Neural crest cell (in vitro differentiated cells): ENCODE measurements at regions not wholly inside any gene's neighbourhood (a gene's known extent, or its start where the extent isn't known, plus 50 kb on each side); places are given as distances from the start of the nearest gene placed in this dataset.

Source experiments
- DNase-seq: peaks from one replicate; pipeline ENCODE4 v3.0.0; 2021; ENCODE audit warnings: low read depth, mixed read lengths, low spot score
- H3K27ac Mint-ChIP-seq: one replicate; pipeline ENCODE4 v1.8.0; 2021; ENCODE audit warnings: mild to moderate bottlenecking, mixed read lengths; ENCODE audit not compliant: unreplicated experiment
- H3K27me3 Mint-ChIP-seq: 2 replicates; pipeline ENCODE4 v1.8.0; 2021; ENCODE audit warnings: low read depth, mild to moderate bottlenecking, mixed read lengths
- H3K36me3 Mint-ChIP-seq: 2 replicates; pipeline ENCODE4 v1.8.0; 2021; ENCODE audit warnings: low read depth, mild to moderate bottlenecking, mixed read lengths
- H3K4me1 Mint-ChIP-seq: 2 replicates; pipeline ENCODE4 v1.8.0; 2021; ENCODE audit warnings: mixed read lengths
- H3K4me3 Mint-ChIP-seq: one replicate; pipeline ENCODE4 v1.8.0; 2021; ENCODE audit warnings: mild to moderate bottlenecking, mixed read lengths
- H3K9me3 Mint-ChIP-seq: 2 replicates; pipeline ENCODE4 v1.8.0; 2021; ENCODE audit warnings: mixed read lengths
- TF ChIP-seq, protein P1 (sequence below): fragments of 200-600 bp; sonication (generic); conservative IDR thresholded peaks from 2 replicates; pipeline ENCODE4 v1.5.0; 2021; ENCODE audit warnings: antibody characterized with exemption, mild to moderate bottlenecking

GRCh38 chr21:20306836-20307235 is 691.4 kb upstream of the NCAM2 start:
- DNase-seq: no peak
- no peaks in the 10 kb centered on the region for H3K9me3 Mint-ChIP-seq
- TF ChIP-seq, protein P1, sequence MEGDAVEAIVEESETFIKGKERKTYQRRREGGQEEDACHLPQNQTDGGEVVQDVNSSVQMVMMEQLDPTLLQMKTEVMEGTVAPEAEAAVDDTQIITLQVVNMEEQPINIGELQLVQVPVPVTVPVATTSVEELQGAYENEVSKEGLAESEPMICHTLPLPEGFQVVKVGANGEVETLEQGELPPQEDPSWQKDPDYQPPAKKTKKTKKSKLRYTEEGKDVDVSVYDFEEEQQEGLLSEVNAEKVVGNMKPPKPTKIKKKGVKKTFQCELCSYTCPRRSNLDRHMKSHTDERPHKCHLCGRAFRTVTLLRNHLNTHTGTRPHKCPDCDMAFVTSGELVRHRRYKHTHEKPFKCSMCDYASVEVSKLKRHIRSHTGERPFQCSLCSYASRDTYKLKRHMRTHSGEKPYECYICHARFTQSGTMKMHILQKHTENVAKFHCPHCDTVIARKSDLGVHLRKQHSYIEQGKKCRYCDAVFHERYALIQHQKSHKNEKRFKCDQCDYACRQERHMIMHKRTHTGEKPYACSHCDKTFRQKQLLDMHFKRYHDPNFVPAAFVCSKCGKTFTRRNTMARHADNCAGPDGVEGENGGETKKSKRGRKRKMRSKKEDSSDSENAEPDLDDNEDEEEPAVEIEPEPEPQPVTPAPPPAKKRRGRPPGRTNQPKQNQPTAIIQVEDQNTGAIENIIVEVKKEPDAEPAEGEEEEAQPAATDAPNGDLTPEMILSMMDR: no peak
- no peaks in the 10 kb centered on the region for H3K36me3 Mint-ChIP-seq
- H3K4me3 Mint-ChIP-seq: no peak overlapping the region
- no peak overlapping the region for H3K27ac Mint-ChIP-seq
- no peaks in the 10 kb centered on the region for H3K27me3 Mint-ChIP-seq
- H3K4me1 Mint-ChIP-seq: no peaks in the 10 kb centered on the region

GRCh38 chr21:20308586-20309315 is 689.5 kb upstream of the NCAM2 start:
- TF ChIP-seq, protein P1: no peak
- Mint-ChIP-seq H3K4me3 (no peak overlapping the region), H3K27ac (no peak overlapping the region), H3K27me3 (no peaks in the 10 kb centered on the region), H3K36me3 (no peaks in the 10 kb centered on the region), H3K9me3 (no peaks in the 10 kb centered on the region), H3K4me1 (no peaks in the 10 kb centered on the region)
- no peak for DNase-seq

DNA sequence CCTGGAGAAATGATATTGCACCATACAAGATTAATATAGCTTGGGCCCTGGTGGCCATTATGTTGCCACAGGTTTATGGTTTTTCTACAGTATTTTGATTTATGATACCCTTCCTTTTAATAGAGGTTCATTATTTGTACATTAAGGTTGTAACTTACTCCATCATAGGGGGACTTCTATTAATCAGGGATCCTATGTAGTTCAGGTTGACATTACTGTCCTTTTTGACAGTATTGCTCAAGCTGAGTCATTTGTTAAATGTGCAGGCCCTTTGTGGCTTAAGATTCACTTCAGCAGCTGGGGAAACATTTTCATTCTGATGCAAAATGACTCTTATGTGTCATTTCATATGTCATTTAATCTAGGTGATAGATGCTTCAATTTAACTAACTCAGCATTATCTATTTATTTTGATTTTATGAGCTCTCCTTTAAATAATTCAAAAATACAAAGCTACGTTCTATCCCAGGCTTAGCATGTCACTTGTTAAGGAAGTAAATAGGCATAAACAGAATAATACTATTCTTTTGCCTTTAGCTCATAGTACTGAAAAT is 686.9 kb upstream of the NCAM2 start:
- H3K36me3 Mint-ChIP-seq: no peaks in the 10 kb centered on the region
- H3K4me3 Mint-ChIP-seq: no peak overlapping the region
- no peaks in the 10 kb centered on the region for H3K27me3 Mint-ChIP-seq
- H3K4me1 Mint-ChIP-seq: no peaks in the 10 kb centered on the region
- H3K27ac Mint-ChIP-seq: no peak overlapping the region
- TF ChIP-seq, protein P1: no peak
- peaks cover 2% of the 10 kb centered on the region for H3K9me3 Mint-ChIP-seq
- no peak for DNase-seq

DNA sequence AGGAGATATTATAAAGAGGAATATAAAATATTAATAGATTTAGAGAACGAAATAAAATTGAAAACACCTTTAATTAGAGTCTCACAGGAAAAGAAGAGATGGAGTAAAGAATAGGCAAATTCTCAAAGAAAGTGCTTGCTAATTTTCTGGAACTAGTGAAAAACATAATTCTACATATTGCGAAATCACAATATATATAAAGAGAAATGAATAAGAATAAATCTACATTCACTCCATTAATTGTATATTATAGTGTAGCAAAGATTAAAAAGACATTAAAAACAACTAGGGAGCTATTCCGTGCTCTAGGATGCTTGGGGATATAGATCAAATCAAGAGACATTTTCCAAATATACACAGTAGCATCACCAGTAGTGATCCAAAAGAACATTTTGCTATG is 685.2 kb upstream of the NCAM2 start:
- no peaks in the 10 kb centered on the region for H3K27me3 Mint-ChIP-seq
- H3K4me3 Mint-ChIP-seq: no peak overlapping the region
- no peak overlapping the region for H3K27ac Mint-ChIP-seq
- H3K4me1 Mint-ChIP-seq: no peaks in the 10 kb centered on the region
- DNase-seq: no peak
- TF ChIP-seq, protein P1: no peak
- no peaks in the 10 kb centered on the region for H3K36me3 Mint-ChIP-seq
- peaks cover 2% of the 10 kb centered on the region for H3K9me3 Mint-ChIP-seq

DNA sequence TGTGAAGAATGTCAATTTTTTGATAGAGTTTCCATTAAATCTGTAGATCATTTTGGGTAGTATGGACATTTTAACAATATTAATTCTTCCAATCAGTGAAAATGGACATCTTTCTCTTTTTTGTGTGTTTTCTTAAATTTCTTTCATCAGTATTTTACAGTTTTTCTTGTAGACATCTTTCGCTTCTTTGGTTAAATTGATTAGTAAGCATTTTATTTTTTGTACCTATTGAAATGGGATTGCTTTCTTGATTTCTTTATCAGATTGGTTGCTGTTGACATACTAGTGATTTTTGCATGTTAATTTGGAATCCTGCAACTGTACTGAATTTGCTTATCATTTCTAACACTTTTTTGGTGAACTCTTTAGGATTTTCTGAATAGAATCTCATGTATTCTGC is 683.2 kb upstream of the NCAM2 start:
- peaks cover 2% of the 10 kb centered on the region for H3K9me3 Mint-ChIP-seq
- H3K4me3 Mint-ChIP-seq: no peak overlapping the region

More for the DNA sequence above, 683.2 kb upstream of the NCAM2 start:
- Mint-ChIP-seq H3K27me3 (no peaks in the 10 kb centered on the region), H3K4me1 (no peaks in the 10 kb centered on the region), H3K27ac (no peak overlapping the region), H3K36me3 (no peaks in the 10 kb centered on the region)
- TF ChIP-seq, protein P1: no peak
- DNase-seq: no peak
